NK-92 treated with Interleukin-12 subunit alpha and Interleukin-12 subunit beta, amount 100 ng/mL, for 24 hours (cell line): ENCODE measurements at regions not wholly inside any gene's neighbourhood (a gene's known extent, or its start where the extent isn't known, plus 50 kb on each side); places are given as distances from the start of the nearest gene placed in this dataset.
"Not testable (repeated sequence)": the region's sequence is repeated elsewhere in the genome, so short reads cannot be mapped to it uniquely, and the experiment has no call there.

Source experiments
- DNase-seq: peaks from one replicate; lab custom pipeline; 2025; lab: John Stamatoyannopoulos, UW

DNA sequence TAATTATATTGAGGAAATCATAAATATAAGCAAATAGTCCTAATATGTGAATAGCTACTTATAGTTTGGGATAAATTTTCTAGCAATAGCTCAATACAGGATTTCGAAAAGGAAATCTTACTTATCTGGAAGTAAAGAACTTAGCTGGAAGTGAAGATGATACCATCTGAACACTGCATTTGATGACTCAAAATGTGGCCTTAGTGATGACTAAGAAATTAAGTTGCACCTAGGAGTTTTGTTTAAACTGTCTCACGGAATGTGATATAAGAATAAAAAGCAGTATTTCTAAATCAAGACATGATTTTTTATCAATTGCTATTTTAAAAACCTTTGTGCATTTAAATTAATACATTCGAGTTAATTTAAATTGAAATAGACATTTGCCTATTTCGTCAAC, 91.2 kb downstream of the EOMES start:
- DNase-seq: no peak

- no peak for DNase-seq
Measured at GRCh38 chr3:27629366-27629765, 92.8 kb downstream of the EOMES start.

DNA sequence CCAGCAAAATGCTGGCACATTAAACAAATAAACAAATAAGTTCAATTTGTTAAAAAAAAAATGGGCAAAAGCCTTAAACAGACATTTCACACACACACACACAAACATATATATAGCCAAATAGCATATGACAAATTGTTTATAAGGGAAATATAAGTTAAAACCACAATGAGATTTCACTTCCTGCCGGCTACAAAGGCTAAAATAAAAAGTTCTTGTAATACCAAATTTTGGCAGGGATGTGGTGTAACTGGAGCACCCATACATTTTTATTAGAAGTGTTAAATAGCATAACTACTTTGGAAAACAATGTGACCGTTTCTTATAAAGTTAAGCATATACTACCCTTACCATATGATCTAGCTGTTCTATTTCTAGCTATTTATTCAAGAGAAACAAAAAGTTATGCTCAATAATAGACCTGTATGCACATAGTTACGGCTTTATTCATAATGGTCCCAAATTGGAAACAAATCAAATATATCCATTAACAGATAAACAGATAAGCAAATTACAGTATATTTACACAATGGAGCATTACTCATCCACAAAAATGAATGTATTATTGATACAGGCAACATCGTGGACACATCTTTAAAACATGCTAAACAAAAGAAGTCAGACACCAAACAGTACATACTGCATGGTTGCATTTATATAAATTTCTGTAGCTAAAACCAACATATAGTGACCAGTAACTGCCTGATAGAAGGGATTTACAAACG, 93.9 kb downstream of the EOMES start:
- no peak for DNase-seq

DNA sequence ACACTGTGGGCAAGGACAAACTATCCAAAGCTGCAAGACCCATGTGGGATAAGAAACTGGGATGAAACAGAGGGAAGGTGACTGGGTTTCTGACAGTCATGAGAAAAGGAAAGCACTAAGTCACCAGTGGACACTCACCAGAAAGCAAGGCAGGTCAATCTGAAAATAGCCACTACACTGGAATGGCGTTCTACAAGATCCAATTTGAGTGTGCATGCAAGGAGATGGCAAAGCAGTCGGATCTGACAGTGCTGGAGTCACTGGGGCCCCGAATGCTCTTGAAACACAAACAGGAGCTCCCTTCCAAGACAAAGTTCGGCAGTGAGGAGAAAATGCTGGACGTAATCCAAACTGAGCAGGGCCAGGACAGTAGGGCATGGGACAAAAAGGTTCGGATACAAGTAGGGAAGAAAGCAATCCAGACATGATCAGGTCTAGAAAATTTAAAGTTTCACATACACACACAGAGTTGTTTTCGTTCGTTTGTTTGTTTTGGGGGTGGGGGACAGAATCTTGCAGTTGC, 95.5 kb downstream of the EOMES start:
- DNase-seq: no peak

- no peak for DNase-seq
Measured at GRCh38 chr3:27625864-27626263, 96.3 kb downstream of the EOMES start.

DNA sequence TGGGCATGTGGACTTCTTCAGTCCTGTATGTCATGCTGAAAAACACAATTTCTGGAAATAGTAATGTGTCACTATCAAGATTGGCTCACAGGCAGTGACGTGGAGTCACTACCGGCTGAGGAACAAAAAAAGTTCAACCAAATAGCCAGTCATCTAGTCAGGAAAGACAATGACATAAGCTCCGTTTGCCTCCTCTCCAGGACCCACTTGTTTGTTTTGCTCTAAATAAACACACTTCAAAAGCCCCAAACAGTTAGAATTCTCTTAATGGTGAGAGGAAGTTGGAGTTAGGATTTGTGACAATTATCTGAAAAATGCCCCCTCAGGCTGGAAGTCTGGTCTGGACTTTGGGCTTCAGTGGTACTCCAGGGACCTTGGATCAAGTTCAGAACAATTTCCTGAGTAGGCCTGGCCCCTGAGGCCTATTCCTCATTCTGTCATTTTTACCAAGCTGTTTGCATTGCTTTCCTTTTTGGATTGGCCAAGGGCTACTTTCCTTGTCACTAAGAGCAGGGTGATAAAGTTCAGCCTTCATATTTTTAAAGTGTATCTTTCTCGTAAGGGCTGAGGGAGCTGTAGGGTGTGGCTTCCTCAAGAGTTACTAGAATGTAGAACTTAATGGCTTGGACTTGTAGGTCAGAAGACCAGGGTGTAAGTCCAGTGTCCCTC, 98.9 kb downstream of the EOMES start:
- no peak for DNase-seq

GRCh38 chr3:27617552-27617951, 104.6 kb downstream of the EOMES start:
- DNase-seq: no peak

- no peak for DNase-seq
Measured at GRCh38 chr3:27616031-27616430, 106.1 kb downstream of the EOMES start.

DNA sequence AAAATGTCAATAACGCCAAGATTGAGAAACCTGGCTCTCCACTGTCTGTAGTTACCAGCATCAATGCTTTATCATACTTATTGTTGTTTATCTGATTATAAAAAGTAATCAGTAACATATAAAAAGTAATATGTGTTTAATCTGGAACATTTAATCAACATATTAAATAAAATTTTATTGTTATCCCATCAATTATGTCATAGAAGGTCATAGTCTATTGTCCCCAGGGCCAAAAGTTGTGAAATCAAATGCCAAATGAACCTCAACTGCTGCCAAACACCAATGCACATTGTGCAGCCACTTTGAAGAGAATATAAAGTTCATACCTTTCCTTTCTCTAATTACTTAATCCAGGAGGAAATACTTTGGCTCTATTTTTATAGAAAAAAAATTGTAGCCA, 106.6 kb downstream of the EOMES start:
- no peak for DNase-seq

DNA sequence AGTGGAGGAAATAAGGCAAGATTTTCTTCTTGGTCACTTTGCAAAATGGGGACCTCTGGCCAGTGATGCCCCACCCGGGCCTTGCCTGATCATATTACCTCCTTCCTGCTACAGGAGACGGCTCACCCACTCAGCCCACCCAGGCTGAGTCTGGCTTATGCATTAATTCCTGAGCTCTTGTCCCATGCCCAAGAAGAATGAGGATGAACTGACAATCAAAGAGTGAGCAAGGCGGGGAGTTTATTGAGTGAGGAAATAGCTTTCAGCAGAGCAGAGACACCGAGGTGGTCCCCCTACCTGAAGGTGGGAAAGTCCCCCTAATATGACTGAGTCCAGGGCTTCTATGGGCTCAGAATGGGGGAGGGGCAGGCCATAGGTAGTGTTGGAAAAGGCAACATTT, 107.5 kb downstream of the EOMES start:
- no peak for DNase-seq

DNA sequence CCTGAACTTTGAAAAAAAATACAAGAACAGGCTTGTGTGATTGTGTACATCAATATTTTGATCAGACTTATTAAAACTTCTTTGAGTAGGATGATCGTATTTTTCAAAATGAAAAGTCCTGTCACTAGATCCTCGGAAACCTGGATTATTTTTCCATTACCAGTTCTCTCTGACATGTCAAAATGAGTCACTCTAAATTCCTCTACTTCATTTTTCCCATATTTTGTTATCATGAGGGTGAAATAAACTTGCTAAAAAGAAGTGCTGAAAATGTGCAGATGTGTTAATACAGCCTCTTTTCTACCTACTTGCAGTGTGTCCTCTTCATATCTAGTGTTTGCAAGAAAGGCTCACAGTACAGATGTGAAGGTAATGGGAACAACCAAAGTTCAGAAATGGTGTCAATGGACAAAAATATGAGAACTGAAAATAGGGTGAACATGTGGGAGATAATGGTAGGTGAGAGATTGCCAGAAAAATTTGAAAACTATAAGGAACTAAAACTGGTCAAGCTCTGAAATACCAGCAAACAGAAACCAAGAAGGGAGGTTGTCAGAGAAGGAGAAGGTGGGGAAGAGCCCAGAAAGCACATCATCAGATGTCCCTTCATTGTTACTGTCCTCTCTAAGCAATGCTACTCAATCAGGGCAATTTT, 108.2 kb downstream of the EOMES start:
- no peak for DNase-seq

DNA sequence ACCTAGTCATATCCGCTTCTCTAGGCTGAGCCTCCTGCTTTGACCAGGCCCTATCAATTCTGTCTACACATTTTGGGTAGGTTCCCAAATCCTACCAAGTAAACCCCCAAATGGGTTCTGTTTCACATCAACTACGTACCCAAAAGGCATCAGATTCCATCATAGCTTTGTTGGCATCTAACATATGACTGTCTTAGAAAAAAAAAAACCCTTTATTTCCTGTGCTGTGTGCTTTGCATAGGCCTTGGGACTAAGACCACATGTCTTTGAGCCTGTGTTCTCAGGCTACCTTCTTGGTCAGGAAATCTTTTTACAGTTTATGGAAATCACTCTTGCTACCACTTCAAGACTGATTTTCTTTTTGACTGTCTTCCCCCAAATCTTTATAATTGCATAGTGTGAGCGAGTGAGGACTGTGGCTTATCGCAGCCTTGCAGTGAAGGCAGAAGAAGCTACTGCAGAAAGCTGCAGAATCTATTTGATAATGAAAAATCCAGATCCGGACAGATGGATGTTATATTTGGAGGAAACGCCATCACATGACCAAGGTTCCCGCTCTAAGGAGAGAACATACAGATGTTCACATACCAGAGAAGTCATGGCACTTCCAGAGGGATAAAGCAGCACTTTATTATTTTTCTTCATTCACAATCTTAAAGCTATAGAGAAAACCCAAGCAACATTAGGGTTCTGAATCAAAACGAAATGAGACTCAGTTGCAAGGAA, 111.2 kb downstream of the EOMES start:
- no peak for DNase-seq

GRCh38 chr3:27607370-27607769, 114.8 kb downstream of the EOMES start:
- DNase-seq: no peak

GRCh38 chr3:27606537-27606936, 115.6 kb downstream of the EOMES start:
- no peak for DNase-seq

- DNase-seq: not testable (repeated sequence)
Measured at GRCh38 chr3:27601311-27601710, 117.1 kb upstream of the SLC4A7 start.

DNA sequence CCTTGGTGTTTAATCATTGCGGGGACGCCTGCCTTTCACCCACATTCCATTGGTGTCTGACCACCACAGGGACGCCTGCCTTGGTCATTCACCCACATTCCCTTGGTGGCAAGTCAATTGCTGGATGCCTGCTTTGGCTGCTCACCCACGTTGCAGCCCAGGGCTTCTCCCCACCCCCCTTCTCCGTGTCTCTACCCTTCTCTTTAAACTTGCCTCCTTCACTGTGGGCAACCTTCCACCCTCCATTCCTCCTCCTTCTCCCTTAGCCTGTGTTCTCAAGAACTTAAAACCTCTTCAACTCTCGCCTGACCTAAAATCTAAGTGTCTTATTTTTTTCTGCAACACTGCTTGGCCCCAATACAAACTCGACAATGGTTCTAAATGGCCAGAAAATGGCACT, 115.6 kb upstream of the SLC4A7 start:
- not testable (repeated sequence) for DNase-seq

DNA sequence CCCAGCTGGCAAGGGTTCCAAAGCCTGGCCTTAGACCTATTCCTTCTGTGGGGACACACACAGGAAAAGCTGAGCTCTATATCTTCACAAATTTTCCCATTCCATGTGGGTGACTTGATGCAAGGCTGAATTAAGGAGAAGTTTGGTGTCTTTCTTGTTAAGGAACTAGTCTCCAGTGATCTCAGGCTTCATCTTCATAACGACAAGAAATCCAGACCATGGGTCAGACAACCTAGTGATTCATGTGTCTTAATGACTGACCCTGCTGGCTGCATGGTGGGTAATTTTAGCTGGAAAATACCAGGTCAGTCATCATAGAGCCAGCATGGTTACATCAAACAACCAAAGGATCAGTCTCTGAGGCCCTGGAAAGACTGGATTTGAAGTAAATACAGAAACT, 112.7 kb upstream of the SLC4A7 start:
- no peak for DNase-seq

DNA sequence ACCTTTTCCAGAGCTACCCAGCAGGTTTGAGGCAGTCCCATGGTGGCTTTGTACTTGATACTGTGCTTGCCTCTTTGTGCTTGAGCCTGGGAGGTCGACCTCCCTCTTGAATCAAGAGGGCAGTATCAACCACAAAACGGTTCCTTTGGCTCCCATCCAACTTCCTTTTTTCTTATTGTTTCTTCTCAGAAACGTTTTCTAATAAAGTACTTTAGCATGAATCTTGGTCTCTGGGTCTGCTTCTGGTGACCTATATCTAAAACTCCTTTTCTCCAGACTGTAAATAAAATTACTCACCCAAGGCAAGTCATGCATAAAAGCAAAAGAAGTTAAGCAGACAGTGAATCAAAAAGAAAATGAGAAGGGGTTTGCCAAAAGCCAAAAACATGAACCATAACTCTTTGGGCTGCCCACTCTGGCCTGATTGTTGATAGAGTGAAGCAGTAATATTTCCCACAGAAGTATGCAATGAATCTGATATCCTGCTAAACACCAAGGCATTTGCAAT, 112.2 kb upstream of the SLC4A7 start:
- no peak for DNase-seq

GRCh38 chr3:27594096-27594690, 110.0 kb upstream of the SLC4A7 start:
- DNase-seq: no peak

DNA sequence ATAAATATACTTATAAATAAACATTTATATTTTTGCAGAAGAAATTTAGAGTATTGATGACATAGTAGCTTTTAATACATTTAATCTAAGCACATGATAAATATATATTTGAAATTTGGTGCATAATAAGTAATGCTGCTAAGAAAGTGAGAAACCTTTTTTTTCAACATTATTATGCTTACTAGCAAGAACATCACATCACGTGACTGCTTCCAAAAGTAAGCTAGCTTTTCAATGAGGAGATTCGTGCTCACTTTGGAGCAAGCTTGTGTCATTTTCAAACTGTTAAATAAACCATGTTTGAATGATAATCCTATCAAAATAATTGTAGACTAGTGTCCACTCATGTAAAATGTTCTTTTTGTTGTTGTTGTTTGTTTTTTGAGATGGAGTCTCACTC, 109.0 kb upstream of the SLC4A7 start:
- DNase-seq: no peak

- no peak for DNase-seq
Measured at GRCh38 chr3:27591312-27592210, 107.4 kb upstream of the SLC4A7 start.
